Astrocyte (in vitro differentiated cells and primary cell): ENCODE measurements at regions not wholly inside any gene's neighbourhood (a gene's known extent, or its start where the extent isn't known, plus 50 kb on each side); places are given as distances from the start of the nearest gene placed in this dataset.

ENCODE experiments used
- CTCF ChIP-seq: IDR thresholded peaks from 2 replicates; pipeline ENCODE4 v1.5.1; 2011; ENCODE audit warnings: low read depth, mild to moderate bottlenecking, inconsistent platforms, low read length, moderate library complexity; ENCODE audit not compliant: insufficient read depth
- EZH2 ChIP-seq: IDR thresholded peaks from 2 replicates; pipeline ENCODE4 v1.6.1; 2012; ENCODE audit warnings: mild to moderate bottlenecking, low read length, inconsistent platforms; ENCODE audit not compliant: insufficient read depth

GRCh38 chr20:24732076-24732475 is 217.0 kb upstream of the CST7 start:
- TF ChIP-seq EZH2 (no peak), CTCF (no peak)
